Fibroblast of the aortic adventitia (primary cell): ENCODE measurements at regions not wholly inside any gene's neighbourhood (a gene's known extent, or its start where the extent isn't known, plus 50 kb on each side); places are given as distances from the start of the nearest gene placed in this dataset.
"Not testable (repeated sequence)": the region's sequence is repeated elsewhere in the genome, so short reads cannot be mapped to it uniquely, and the experiment has no call there.

Source experiments
- DNase-seq: peaks from one replicate; pipeline ENCODE4 v3.0.0-alpha.2; 2010; ENCODE audit warnings: low read depth
- H3K4me3 ChIP-seq: 2 replicates; pipeline ENCODE4 v1.5.1; 2011; ENCODE audit warnings: low read depth, mild to moderate bottlenecking, control low read depth, low read length, moderate library complexity
- CTCF ChIP-seq: IDR thresholded peaks from 2 replicates; pipeline ENCODE4 v1.5.1; 2011; ENCODE audit warnings: mild to moderate bottlenecking, low read length, control low read depth, inconsistent platforms; ENCODE audit not compliant: insufficient read depth

- no peak for DNase-seq
- TF ChIP-seq CTCF: no peak
- H3K4me3 ChIP-seq: no peak overlapping the region
These were observed 284.6 kb upstream of the PROK2 start for GRCh38 chr3:72069543-72069942.

- no peak for TF ChIP-seq CTCF
- H3K4me3 ChIP-seq: no peak overlapping the region
- no peak for DNase-seq
These were observed 283.7 kb upstream of the PROK2 start for GRCh38 chr3:72068621-72069020.

GRCh38 chr3:72067721-72068120, 282.8 kb upstream of the PROK2 start:
- no peak for TF ChIP-seq CTCF

GRCh38 chr3:72065872-72066641, 281.1 kb upstream of the PROK2 start:
- TF ChIP-seq CTCF: no peak
- no peak for DNase-seq

More at GRCh38 chr3:72067721-72068120, 282.8 kb upstream of the PROK2 start:
- no peak for DNase-seq
- H3K4me3 ChIP-seq: no peak overlapping the region

GRCh38 chr3:72065236-72065635, 280.3 kb upstream of the PROK2 start:
- no peak for DNase-seq
- H3K4me3 ChIP-seq: no peak overlapping the region
- no peak for TF ChIP-seq CTCF

More at GRCh38 chr3:72065872-72066641, 281.1 kb upstream of the PROK2 start:
- no peak overlapping the region for H3K4me3 ChIP-seq

- not testable (repeated sequence) for DNase-seq, H3K4me3 ChIP-seq
These were observed 279.8 kb upstream of the PROK2 start for GRCh38 chr3:72064727-72065126.

GRCh38 chr3:72062017-72062416, 277.1 kb upstream of the PROK2 start:
- DNase-seq: no peak
- no peak for TF ChIP-seq CTCF
- no peak overlapping the region for H3K4me3 ChIP-seq
